OCI-LY7 (cell line): ENCODE measurements at regions not wholly inside any gene's neighbourhood (a gene's known extent, or its start where the extent isn't known, plus 50 kb on each side); places are given as distances from the start of the nearest gene placed in this dataset.
"Not testable (repeated sequence)": the region's sequence is repeated elsewhere in the genome, so short reads cannot be mapped to it uniquely, and the experiment has no call there.

ENCODE experiments used
- BruUV-seq: library from RNA; stranded (reverse); fragments of 400-500 nt; replicated peaks from 2 replicates; lab custom pipeline; 2021; lab: Mats Ljungman, UMichigan
- CTCF ChIA-PET: fragments of 300-600 bp; sonication (Branson Sonifier 250); formaldehyde crosslinking; loops from one replicate; lab custom pipeline; 2022; ENCODE audit warnings: antibody characterized with exemption; ENCODE audit not compliant: unreplicated experiment; lab: Charles Lee
- POLR2A ChIA-PET: fragments of 300-600 bp; sonication (Branson Sonifier 250); formaldehyde crosslinking; loops from one replicate; lab custom pipeline; 2022; ENCODE audit warnings: antibody characterized with exemption; lab: Charles Lee
- DNase-seq: peaks from one replicate; pipeline ENCODE4 v3.0.0-alpha.2; 2015; ENCODE audit warnings: low spot score
- H2AFZ ChIP-seq: fragments of 200-600 bp; sonication (generic), shearing (Covaris generic); 2 replicates; pipeline ENCODE4 v1.6.1; 2014; ENCODE audit warnings: mild to moderate bottlenecking, antibody characterized with exemption, low read length, moderate library complexity
- H3K27ac ChIP-seq: fragments of 200-600 bp; sonication (generic); 2 replicates; pipeline ENCODE4 v1.5.1; 2014; ENCODE audit warnings: mixed run types, low read depth, mild to moderate bottlenecking, moderate library complexity, low read length, inconsistent platforms; ENCODE audit not compliant: poor library complexity, severe bottlenecking
- H3K36me3 ChIP-seq: fragments of 200-600 bp; sonication (generic); 2 replicates; pipeline ENCODE4 v1.6.1; 2014; ENCODE audit warnings: mild to moderate bottlenecking, antibody characterized with exemption, low read length, moderate library complexity, mixed read lengths; ENCODE audit not compliant: insufficient read depth
- H3K4me1 ChIP-seq: fragments of 200-600 bp; sonication (generic); 2 replicates; pipeline ENCODE4 v1.5.1; 2014; ENCODE audit warnings: mild to moderate bottlenecking, low read length; ENCODE audit not compliant: insufficient read depth, poor library complexity, severe bottlenecking
- H3K4me2 ChIP-seq: fragments of 200-600 bp; sonication (generic); 2 replicates; pipeline ENCODE4 v1.6.1; 2014; ENCODE audit warnings: mild to moderate bottlenecking, low read length
- H3K4me3 ChIP-seq: fragments of 200-600 bp; sonication (generic); 2 replicates; pipeline ENCODE4 v1.5.1; 2014; ENCODE audit warnings: mild to moderate bottlenecking, low read depth, low read length; ENCODE audit not compliant: poor library complexity, severe bottlenecking
- H3K79me2 ChIP-seq: fragments of 200-600 bp; sonication (generic); 2 replicates; pipeline ENCODE4 v1.6.1; 2016; ENCODE audit warnings: low read depth, mild to moderate bottlenecking, low read length, moderate library complexity, mixed read lengths; ENCODE audit not compliant: insufficient read depth
- H3K9me2 ChIP-seq: fragments of 200-600 bp; sonication (generic); 2 replicates; pipeline ENCODE4 v1.6.1; 2016; ENCODE audit warnings: mild to moderate bottlenecking, low read length, mixed read lengths; ENCODE audit not compliant: insufficient read depth
- H3K9me3 ChIP-seq: fragments of 200-600 bp; sonication (generic); 2 replicates; pipeline ENCODE4 v1.6.1; 2014; ENCODE audit warnings: mild to moderate bottlenecking, mixed run types, low read length, mixed read lengths
- H4K20me1 ChIP-seq: fragments of 200-600 bp; sonication (generic); 2 replicates; pipeline ENCODE4 v1.6.1; 2014; ENCODE audit warnings: mild to moderate bottlenecking, antibody characterized with exemption, low read length, moderate library complexity, mixed read lengths; ENCODE audit not compliant: insufficient read depth
- CTCF ChIP-seq: fragments of 200-600 bp; sonication (generic); conservative IDR thresholded peaks from 2 replicates; pipeline ENCODE4 v1.5.1; 2014; ENCODE audit warnings: mild to moderate bottlenecking, antibody characterized with exemption, low read length, moderate library complexity, mixed read lengths
- EZH2phosphoT487 ChIP-seq: fragments of 200-600 bp; sonication (generic); IDR thresholded peaks from 2 replicates; pipeline ENCODE4 v1.6.1; 2018; ENCODE audit warnings: low read depth, borderline replicate concordance, mild to moderate bottlenecking, mixed run types, antibody characterized with exemption, low read length, moderate library complexity, mixed read lengths
- intact Hi-C: fragments of 100-400 bp; cut with micrococcal nuclease; formaldehyde crosslinking; loops from one replicate; pipeline ENCODE4 v1.10.0; 2022; ENCODE audit not compliant: unreplicated experiment

- Histone ChIP-seq H3K79me2 (no peaks in the 10 kb centered on the region), H3K9me2 (no peaks in the 10 kb centered on the region; the same call in 1 of the 2 replicates), H3K9me3 (peaks cover 10% of the 10 kb centered on the region; the same call in 1 of the 2 replicates), H2AFZ (no peak overlapping the region), H3K4me1 (no peaks in the 10 kb centered on the region), H3K4me3 (no peak overlapping the region), H3K27ac (no peak overlapping the region), H3K36me3 (no peaks in the 10 kb centered on the region), H4K20me1 (no peaks in the 10 kb centered on the region), H3K4me2 (no peak overlapping the region)
- no peak for DNase-seq
- no TSS peak for BruUV-seq
- ChIA-PET POLR2A (no interaction called here), CTCF (no interaction called here)
- intact Hi-C loops, result no loop called here
- TF ChIP-seq EZH2phosphoT487, result no peak
- TF ChIP-seq CTCF, result no peak
These were observed 783.2 kb downstream of the DHX35 start for GRCh38 chr20:39745380-39745779.

GRCh38 chr20:39738651-39739050, 776.5 kb downstream of the DHX35 start:
- CTCF ChIA-PET, result no interaction called here
- no TSS peak for BruUV-seq
- no peaks in the 10 kb centered on the region for H3K36me3 ChIP-seq
- POLR2A ChIA-PET, result no interaction called here
- H3K4me1 ChIP-seq, result no peaks in the 10 kb centered on the region
- no peak overlapping the region for H3K27ac ChIP-seq
- H3K79me2 ChIP-seq, result no peaks in the 10 kb centered on the region
- intact Hi-C loops, result no loop called here
- H3K4me3 ChIP-seq, result no peak overlapping the region
- no peaks in the 10 kb centered on the region; the same call in 1 of the 2 replicates for H3K9me2 ChIP-seq
- no peak overlapping the region for H3K4me2 ChIP-seq
- H4K20me1 ChIP-seq, result no peaks in the 10 kb centered on the region
- no peaks in the 10 kb centered on the region for H3K9me3 ChIP-seq
- H2AFZ ChIP-seq, result no peak overlapping the region
- TF ChIP-seq CTCF, result no peak
- no peak for TF ChIP-seq EZH2phosphoT487
- DNase-seq, result no peak

GRCh38 chr20:39736434-39737327, 774.5 kb downstream of the DHX35 start:
- Histone ChIP-seq H2AFZ (no peak overlapping the region), H3K4me2 (no peak overlapping the region), H3K4me3 (no peak overlapping the region), H3K27ac (no peak overlapping the region), H3K36me3 (no peaks in the 10 kb centered on the region), H4K20me1 (no peaks in the 10 kb centered on the region), H3K9me3 (no peaks in the 10 kb centered on the region), H3K79me2 (no peaks in the 10 kb centered on the region), H3K9me2 (no peaks in the 10 kb centered on the region), H3K4me1 (no peaks in the 10 kb centered on the region)
- intact Hi-C loops, result no loop called here
- DNase-seq, result no peak
- CTCF ChIA-PET, result no interaction called here
- POLR2A ChIA-PET, result interaction anchor here (0.9 kb wide), 1 partner anchor 477 kb away, joined by 3 read pairs; no protein-coding TSS in a partner anchor
- no TSS peak for BruUV-seq
- TF ChIP-seq CTCF (no peak), EZH2phosphoT487 (no peak)

GRCh38 chr20:39725513-39725912, 763.4 kb downstream of the DHX35 start:
- DNase-seq, BruUV-seq, H3K27ac ChIP-seq, H3K36me3 ChIP-seq, H3K4me3 ChIP-seq, intact Hi-C loops, H4K20me1 ChIP-seq, CTCF ChIA-PET, H3K79me2 ChIP-seq, H3K9me2 ChIP-seq, H3K4me1 ChIP-seq, H3K4me2 ChIP-seq, H2AFZ ChIP-seq, POLR2A ChIA-PET, H3K9me3 ChIP-seq: not testable (repeated sequence)
